ENCODE measurements at regions not wholly inside any gene's neighbourhood (a gene's known extent, or its start where the extent isn't known, plus 50 kb on each side); places are given as distances from the start of the nearest gene placed in this dataset.

DNA sequence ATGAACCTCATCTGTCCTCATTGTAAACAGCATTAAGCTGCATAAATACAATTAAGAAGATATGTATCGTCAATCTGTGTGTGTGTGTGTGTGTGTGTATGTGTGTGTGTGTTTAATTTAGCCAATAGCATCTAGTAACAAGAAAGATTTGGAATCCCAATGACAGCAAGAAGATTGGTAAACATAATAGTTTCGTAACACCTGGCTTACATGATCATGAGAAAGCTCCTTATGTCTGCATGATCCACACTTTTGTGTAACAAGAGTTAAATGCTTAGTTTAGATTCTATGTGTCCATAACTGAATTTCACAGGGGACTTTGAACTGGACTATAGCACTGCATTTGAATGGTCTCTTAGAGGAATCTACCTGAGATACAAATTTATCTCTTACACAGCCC is 191.0 kb upstream of the BET1 start:
- TF ChIP-seq, protein P1, sequence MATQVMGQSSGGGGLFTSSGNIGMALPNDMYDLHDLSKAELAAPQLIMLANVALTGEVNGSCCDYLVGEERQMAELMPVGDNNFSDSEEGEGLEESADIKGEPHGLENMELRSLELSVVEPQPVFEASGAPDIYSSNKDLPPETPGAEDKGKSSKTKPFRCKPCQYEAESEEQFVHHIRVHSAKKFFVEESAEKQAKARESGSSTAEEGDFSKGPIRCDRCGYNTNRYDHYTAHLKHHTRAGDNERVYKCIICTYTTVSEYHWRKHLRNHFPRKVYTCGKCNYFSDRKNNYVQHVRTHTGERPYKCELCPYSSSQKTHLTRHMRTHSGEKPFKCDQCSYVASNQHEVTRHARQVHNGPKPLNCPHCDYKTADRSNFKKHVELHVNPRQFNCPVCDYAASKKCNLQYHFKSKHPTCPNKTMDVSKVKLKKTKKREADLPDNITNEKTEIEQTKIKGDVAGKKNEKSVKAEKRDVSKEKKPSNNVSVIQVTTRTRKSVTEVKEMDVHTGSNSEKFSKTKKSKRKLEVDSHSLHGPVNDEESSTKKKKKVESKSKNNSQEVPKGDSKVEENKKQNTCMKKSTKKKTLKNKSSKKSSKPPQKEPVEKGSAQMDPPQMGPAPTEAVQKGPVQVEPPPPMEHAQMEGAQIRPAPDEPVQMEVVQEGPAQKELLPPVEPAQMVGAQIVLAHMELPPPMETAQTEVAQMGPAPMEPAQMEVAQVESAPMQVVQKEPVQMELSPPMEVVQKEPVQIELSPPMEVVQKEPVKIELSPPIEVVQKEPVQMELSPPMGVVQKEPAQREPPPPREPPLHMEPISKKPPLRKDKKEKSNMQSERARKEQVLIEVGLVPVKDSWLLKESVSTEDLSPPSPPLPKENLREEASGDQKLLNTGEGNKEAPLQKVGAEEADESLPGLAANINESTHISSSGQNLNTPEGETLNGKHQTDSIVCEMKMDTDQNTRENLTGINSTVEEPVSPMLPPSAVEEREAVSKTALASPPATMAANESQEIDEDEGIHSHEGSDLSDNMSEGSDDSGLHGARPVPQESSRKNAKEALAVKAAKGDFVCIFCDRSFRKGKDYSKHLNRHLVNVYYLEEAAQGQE (IDR thresholded peaks at IDR 0.05; ENCODE audit: insufficient read depth in 1 of 2, low read depth in 2 of 2, low read length in 2 of 2), result no peak
- TF ChIP-seq POLR2AphosphoS5 (IDR thresholded peaks at IDR 0.05; ENCODE audit: low read depth, low read length), result no peak
- no peak for TF ChIP-seq SIN3A (IDR thresholded peaks at IDR 0.05; ENCODE audit: borderline replicate concordance, insufficient read depth, low read length)
- TF ChIP-seq TAF1 (IDR thresholded peaks at IDR 0.05; ENCODE audit: borderline replicate concordance, insufficient read depth, low read length), result no peak
- no peak for TF ChIP-seq FOXP2 (optimal IDR thresholded peaks at IDR 0.05; ENCODE audit: borderline replicate concordance, extremely low read depth, extremely low read length, insufficient read depth)

DNA sequence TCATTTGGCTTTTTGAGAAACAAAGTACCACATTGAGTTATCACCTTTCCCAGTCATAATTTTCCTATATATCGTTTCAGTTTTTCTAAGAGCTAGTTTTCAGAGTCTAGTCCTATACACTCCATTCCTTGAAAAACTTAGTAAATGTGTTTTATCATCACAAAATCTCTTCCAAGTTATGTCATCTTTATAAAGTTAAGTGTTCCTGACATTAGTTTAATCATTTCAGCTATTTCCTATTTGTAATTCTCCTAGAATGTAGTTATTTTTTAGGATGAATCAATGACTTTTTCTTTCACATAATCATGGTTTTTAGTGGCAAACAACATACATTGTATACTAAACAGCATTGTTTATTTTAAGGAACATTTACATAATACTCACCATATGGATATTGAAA is 191.7 kb upstream of the BET1 start:
- TF ChIP-seq, protein P1 (IDR thresholded peaks at IDR 0.05; ENCODE audit: insufficient read depth in 1 of 2, low read depth in 2 of 2, low read length in 2 of 2), result no peak
- no peak for TF ChIP-seq POLR2AphosphoS5 (IDR thresholded peaks at IDR 0.05; ENCODE audit: low read depth, low read length)
- TF ChIP-seq TAF1 (IDR thresholded peaks at IDR 0.05; ENCODE audit: borderline replicate concordance, insufficient read depth, low read length), result no peak
- TF ChIP-seq SIN3A (IDR thresholded peaks at IDR 0.05; ENCODE audit: borderline replicate concordance, insufficient read depth, low read length), result no peak
- no peak for TF ChIP-seq FOXP2 (optimal IDR thresholded peaks at IDR 0.05; ENCODE audit: borderline replicate concordance, extremely low read depth, extremely low read length, insufficient read depth)

DNA sequence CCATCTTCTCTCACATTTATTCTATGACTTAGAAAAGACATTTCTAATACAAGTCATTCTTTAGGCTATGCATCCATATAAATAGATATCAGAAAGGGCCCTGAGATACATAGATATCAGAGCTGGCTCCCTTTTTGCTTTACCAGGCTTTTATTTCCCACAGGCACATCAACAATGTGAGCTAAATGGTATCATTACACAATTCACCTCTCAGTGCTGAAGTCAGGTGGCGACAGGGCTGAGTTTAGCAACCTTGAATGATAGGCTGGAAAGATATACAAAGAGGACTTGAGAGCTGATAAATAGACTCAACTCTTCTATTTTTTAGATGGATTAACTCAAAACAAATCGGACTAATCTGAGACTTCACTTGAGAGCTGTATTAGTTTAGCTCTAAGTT is 189.2 kb upstream of the COL1A2 start:
- TF ChIP-seq, protein P1 (IDR thresholded peaks at IDR 0.05; ENCODE audit: insufficient read depth in 1 of 2, low read depth in 2 of 2, low read length in 2 of 2), result no peak
- TF ChIP-seq SIN3A (IDR thresholded peaks at IDR 0.05; ENCODE audit: borderline replicate concordance, insufficient read depth, low read length) (no peak), FOXP2 (optimal IDR thresholded peaks at IDR 0.05; ENCODE audit: borderline replicate concordance, extremely low read depth, extremely low read length, insufficient read depth) (no peak), TAF1 (IDR thresholded peaks at IDR 0.05; ENCODE audit: borderline replicate concordance, insufficient read depth, low read length) (no peak), POLR2AphosphoS5 (IDR thresholded peaks at IDR 0.05; ENCODE audit: low read depth, low read length) (no peak)

DNA sequence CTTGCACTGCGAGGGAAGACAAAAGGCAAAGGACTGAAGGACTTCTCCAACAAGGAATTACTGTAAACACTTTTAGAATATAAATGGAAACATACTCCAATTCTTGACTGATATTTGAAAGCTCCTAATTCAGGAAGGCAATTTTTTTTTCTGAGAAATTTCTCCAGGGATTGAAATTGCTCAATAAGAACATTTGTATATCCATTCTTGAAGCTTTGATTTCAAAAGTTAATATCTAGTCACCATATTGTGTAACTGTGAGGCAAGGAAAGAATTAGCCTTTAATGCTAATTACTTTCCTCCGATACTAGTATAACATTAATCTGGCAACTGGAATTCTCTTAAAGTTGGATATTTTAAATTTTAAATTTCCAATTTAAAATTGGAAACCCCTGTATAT is 188.4 kb upstream of the COL1A2 start:
- TF ChIP-seq POLR2AphosphoS5 (IDR thresholded peaks at IDR 0.05; ENCODE audit: low read depth, low read length) (no peak), FOXP2 (optimal IDR thresholded peaks at IDR 0.05; ENCODE audit: borderline replicate concordance, extremely low read depth, extremely low read length, insufficient read depth) (no peak), TAF1 (IDR thresholded peaks at IDR 0.05; ENCODE audit: borderline replicate concordance, insufficient read depth, low read length) (no peak), SIN3A (IDR thresholded peaks at IDR 0.05; ENCODE audit: borderline replicate concordance, insufficient read depth, low read length) (no peak)
- TF ChIP-seq, protein P1 (IDR thresholded peaks at IDR 0.05; ENCODE audit: insufficient read depth in 1 of 2, low read depth in 2 of 2, low read length in 2 of 2), result no peak

DNA sequence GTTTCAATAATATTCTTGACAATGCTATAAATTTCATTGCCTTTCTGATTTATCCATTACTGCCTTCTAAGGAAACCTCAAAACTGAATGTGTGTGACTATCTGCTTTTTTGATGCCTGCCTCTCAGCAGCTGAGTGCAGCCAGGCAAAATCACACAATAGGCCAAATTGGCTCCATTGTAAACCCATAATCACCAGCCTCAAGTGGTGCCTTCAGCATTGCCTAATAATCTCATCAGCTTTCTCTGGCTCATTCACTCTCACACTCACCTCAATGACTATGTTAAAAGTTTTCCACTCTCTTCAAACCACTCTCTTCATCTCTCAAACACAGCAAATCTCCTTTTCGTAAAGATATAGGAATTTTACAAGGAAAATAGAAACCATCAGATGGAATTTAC is 182.5 kb upstream of the COL1A2 start:
- TF ChIP-seq SIN3A (IDR thresholded peaks at IDR 0.05; ENCODE audit: borderline replicate concordance, insufficient read depth, low read length) (no peak), FOXP2 (optimal IDR thresholded peaks at IDR 0.05; ENCODE audit: borderline replicate concordance, extremely low read depth, extremely low read length, insufficient read depth) (no peak), POLR2AphosphoS5 (IDR thresholded peaks at IDR 0.05; ENCODE audit: low read depth, low read length) (no peak), TAF1 (IDR thresholded peaks at IDR 0.05; ENCODE audit: borderline replicate concordance, insufficient read depth, low read length) (no peak)
- TF ChIP-seq, protein P1 (IDR thresholded peaks at IDR 0.05; ENCODE audit: insufficient read depth in 1 of 2, low read depth in 2 of 2, low read length in 2 of 2), result no peak

Data from PFSK-1 (cell line).